ENCODE measurements at regions not wholly inside any gene's neighbourhood (a gene's known extent, or its start where the extent isn't known, plus 50 kb on each side); places are given as distances from the start of the nearest gene placed in this dataset.

- TF ChIP-seq CTCF (conservative IDR thresholded peaks at IDR 0.05; ENCODE audit: low read length) (no peak), EZH2phosphoT487 (IDR thresholded peaks at IDR 0.05; ENCODE audit: borderline replicate concordance, low read depth, low read length) (no peak)
Observed at GRCh38 chr9:134264169-134264568, 62.1 kb upstream of the RXRA start.

Measured in OCI-LY7 (cell line).